NCI-H1105 (cell line): ENCODE measurements at regions not wholly inside any gene's neighbourhood (a gene's known extent, or its start where the extent isn't known, plus 50 kb on each side); places are given as distances from the start of the nearest gene placed in this dataset.
"Not testable (repeated sequence)": the region's sequence is repeated elsewhere in the genome, so short reads cannot be mapped to it uniquely, and the experiment has no call there.

Experiments used
- DNase-seq: peaks from one replicate; lab custom pipeline; 2025; lab: John Stamatoyannopoulos, UW

DNA sequence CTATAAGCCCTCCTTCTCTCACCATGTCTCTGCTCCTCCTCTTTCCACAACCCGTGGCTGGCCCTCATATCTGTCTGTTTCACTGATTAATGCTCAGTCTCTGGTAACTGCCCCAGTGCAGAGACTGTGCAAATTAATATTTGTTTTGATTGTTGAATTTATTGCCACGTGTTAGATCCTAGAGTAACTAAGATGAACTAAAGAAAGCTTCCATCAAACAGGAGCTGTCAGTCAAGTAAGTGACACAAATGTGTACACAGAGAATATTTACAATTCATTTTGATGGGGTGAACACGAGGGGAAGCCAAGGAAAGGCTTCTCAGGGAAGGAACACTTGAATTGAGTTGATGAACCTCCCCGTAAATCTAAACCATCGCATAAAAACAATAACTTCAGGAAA lies 182.5 kb downstream of the BAMBI start:
- DNase-seq: no peak

DNA sequence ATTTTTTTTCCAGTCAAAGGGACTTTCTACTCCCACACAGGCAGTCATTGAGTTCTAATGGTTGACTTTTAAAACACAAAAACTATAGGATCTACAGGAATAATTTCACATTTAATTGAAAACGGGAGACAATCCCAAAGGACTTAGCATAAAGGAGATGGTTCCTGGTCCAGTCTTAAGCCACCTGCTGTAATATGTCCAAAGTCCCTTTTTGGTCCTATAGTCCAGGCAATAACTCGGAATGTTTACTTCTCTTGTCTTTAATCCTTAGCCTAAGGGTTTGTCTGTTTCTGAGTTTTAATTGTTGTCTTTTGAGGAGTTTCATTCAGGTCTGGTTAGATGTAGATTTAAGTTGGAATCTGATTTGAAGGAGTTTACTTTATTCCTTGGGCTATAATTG lies 184.9 kb downstream of the BAMBI start:
- DNase-seq: no peak

DNA sequence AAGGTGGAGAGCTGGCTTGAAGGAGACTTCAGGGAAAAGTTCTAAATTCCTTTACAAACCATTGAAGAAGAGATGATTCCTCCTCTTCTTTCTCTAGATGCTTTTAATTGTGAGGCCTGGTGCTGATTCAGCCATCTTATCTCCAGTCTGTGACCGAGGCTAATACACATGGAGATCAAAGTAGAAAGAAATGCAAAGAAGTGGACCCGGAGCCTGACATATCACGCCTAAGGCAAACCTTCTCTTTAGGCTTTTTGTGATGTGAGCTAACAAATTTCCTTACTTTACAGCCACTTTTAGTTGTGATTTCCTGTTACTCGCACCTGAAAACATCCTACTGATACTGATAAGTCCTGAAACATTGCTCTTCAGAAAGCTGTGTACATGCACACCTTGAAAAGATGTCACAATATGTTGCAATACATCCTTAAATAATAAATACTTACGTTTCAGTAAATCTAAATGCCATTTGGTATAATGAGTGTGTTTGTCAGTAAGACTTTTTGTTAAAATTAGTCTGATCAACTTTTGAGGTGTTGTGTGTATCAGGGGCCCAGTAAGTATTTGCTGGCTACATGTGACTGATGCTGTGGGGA lies 192.4 kb downstream of the BAMBI start:
- no peak for DNase-seq

DNA sequence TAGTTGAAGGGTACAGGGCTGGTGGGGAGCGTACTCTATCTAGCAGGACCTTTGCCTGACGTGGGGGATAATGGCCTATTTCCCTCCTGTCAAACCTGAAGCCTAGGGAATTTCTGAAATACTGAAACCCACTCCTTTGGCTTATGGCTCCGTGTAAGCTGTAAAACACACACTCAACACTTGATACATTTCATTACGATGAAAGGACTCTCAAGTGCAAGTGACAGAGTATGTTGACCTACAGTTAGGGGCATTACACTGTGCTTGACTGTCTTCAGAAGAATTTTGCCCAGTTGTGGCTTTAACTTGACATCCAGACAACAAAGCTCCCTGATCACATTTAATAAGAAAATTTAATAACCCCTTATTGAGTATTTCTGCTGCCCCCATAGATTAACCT lies 194.3 kb downstream of the BAMBI start:
- no peak for DNase-seq

DNA sequence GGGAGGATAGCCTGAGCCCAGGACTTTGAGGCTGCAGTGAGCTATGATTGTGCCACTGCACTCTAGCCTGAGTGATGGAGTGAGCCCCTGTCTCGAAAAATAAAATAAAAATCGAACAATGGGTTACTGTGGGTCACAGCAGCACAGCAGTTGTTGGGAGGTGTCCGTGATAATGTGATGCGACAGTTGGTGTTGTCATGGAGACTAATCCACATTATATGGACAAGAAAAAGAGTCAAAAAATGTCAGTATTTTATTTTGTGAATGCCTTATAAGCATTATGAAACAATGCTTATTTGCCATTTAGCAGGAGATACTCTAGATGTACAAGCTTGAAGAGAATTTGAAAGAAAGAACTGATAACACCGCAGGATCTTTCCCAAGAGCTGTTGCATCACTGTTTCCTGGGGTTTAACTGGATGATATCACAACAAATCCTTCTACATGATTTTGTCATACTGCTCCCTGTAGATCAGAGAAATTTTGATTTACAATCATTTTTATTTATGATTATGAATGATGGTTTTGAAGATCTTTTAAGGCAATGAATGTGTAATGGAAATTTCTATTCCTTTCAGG lies 195.4 kb downstream of the BAMBI start:
- no peak for DNase-seq

DNA sequence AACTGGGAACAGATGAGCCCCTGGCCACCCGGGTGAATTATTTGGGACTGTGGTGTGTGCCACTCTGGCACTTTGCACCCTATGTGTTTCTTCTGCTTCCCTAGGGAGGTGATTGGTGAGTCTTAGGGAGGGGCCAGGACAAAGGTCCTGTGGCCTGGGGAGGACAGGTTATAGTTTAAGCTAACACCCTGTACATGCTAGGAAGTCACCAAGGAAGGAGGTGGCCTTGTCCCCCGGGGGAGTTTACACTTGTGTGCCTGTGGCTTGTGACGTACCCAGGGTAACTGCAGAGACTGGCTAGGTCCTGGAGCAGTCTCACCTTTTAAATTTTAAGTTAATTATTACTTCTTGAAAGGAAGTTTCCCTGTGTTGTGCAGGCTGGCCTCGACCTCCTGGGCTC lies 196.2 kb downstream of the BAMBI start:
- DNase-seq: no peak

DNA sequence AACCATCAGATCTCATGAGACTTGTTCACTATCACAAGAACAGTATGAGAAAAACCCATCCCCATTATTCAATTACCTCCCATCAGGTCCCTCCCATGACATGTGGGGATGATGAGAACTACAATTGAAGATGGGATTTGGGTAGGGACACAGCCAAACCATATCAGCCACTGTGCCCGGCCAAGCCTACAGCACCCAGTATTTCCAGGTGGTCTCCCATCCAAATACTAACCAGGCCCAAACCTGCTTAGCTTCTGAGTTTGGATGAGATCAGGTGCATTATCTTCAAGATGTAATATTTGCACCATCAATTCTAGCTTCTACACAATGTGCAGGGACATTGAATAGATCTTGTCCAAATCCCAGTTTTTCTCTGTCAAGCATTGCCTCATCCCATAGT lies 196.9 kb downstream of the BAMBI start:
- DNase-seq: no peak

DNA sequence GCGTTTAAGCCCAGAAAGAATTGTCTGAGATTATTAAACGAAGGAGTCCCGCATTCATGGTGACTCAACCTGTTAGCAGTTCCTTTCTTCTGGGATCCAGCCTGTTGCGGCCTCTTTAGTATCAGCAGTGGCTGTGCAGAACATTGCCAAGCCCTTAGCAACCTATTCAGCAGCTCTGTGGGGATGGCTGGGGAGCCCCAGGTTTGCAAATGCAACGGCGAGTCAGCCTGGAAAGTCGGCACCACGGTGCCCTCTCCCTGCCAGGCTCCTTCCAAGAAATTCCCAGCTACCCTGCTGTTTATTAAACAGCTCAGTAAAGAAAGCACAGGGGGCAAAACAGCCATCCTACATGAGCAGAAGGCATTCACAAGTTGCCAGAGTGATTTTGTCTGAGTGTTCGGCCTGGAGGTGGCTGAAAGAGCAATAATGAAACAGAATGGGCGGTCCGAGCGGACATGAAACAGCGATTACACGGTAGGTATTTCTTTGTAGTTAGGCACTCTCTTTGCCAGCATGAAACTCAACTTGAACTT lies 198.3 kb downstream of the BAMBI start:
- DNase-seq: no peak

DNA sequence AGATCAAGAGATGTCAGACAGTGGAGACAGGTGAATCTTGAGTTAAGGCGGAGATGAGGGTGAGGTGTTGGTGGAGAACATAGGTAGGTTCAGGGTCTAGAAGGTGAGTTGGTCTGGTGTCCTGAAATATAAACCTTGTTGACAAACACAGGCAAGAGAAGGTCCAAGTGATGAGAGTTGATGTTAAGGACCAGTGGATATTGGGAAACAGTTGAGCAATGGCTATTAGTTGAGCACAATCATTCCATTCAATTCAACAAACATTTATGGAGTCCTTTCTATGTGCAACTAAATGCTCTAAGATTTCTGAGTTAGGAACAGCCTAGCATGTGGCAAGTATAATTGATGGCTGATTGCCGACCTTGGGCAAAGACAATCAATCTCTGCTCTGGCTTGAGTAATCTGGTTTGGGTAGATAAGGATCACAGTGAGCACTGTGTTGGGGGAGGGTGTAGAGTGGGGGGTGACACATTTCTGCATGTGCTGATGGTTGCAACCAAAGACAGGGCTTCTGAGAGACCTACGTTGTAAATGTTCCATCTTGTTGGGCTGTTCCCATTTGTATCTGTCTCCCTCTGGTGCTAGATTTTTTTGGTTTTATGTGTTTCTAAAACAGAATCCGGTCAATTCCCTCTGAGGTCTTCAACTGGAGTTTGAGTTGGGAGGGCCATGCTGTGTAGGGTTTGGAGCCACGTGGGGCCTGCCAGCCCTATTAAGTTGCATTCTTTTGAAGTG lies 201.1 kb downstream of the BAMBI start:
- no peak for DNase-seq

DNA sequence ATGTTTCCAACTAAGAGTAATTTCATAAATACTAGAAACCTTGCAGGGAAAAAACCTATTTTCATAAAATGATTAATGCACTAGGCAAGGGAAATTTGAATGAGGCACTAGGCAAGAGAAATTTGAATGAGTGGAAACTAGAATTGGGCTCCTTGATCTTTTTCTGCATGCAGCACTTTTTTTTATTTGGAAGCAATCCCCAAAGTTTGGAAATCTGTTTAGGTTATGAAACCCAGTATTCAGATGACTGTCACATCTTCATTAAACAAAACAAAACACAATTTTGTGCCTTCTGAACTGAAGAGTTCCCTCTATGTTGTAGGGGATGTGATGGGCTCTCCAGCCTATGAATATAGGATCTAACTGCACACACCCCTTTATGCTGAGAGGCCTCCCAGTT lies 201.9 kb downstream of the BAMBI start:
- no peak for DNase-seq

DNA sequence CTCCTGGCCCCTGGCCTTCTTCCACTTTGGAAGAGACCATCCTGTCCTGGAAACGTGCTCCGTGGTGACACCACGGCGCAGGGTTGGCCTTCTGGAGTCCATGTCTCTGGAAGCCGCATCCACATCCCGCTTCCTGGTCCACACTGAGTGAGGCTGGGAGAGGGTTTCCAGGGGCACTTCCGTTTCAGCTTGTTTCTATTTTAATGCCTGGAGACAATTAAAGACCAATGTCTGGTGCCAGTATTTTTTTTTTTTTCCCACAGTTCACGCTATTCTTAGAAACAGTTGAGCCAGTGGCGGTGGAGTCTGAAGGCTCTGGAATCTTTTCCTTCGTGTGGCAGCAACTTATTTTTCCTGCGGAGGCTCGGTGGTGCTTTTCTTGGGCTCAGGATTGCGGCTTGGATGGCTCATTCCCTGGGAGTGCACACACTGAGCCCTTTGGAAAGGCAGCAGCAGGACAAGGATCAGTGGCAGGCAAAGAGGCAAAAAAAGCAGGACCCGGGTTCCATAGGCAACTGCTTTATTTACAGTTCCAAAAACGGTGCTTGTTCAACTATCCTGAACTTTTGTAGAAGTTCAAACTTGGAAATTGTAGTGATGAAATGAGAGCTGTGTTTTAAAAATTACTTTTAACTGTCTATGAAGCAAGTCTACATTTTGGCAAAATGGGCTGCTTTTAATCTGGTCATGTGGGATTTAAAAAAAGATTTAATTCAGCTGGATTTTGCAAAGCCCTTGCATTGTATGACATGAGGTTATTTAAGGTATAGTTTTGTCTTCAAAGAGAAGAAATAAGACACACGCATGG lies 202.8 kb downstream of the BAMBI start:
- DNase-seq: no peak

DNA sequence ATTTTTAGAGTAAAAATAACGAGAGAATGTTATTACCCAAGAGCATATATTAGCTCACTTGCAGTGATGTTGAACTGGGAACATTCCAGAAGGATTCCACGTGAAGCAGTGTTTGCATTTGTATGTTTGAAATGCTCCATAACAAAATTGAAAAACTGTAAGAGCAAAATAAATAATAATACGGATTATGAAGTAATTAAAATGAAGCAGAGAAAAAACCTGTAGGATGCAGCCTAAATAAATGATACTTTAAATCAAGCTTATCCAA lies 203.3 kb downstream of the BAMBI start:
- no peak for DNase-seq

DNA sequence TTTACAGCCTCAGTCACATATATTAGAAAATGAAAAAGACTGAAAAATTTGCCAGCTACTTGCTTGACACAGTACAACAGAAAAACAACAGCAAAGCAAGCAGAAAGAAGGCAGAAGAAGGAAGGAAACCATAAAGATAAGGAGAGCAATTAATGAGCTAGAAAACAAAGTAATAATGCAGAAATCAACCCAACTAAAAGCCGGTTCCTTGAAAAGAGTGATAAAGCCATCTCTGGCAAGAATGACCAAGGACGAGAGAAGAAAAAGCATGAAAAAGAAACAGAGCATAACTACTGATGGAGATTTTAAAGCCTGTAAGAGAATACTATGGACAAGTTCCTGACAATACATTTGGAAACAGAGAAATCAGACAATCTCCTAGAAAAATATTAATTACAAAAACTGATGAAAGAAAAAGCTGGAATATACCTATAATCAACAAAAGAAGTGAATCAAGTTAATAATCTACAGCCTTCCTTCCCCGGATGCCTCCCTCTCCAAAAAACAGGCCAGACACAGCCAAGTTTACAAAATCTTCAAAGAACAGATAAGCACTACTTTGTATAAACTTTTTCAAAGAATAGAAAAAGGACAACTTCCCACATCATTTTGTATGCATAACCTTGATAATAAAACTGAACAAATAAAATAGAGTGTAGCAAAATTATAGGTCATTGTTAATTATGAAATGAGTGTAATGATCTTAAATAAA lies 204.0 kb downstream of the BAMBI start:
- DNase-seq: no peak

DNA sequence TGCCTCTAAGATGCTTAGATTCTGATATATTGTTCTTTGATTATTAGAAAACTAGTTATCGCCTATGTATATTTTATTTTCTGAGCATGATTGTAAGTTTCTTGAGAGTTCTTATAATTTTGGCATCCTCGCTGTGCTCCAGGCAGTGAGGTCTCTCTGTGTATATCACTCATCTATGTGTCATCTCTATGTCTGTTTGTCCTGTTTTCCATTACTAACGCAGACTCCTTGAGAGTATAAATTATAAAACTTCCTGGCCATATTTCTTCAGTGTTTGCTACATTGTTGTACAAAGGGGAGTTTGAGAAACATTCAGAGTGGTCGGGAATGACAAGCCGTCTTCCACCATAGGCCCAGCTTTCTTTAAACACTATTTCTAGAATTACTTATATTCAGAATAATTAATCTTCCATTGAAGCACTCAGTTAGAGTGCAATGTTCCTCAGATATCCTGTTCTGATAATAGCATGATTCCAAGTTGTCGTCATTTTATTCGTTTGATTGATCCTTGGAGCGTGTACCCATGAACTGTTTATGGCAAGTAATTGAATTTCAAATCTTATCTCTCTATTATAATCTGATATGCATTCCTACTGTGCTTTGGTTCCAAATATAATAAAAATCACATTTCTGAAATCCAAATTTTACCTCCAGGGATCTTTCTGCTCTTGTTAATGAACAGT lies 206.6 kb downstream of the BAMBI start:
- DNase-seq: no peak

DNA sequence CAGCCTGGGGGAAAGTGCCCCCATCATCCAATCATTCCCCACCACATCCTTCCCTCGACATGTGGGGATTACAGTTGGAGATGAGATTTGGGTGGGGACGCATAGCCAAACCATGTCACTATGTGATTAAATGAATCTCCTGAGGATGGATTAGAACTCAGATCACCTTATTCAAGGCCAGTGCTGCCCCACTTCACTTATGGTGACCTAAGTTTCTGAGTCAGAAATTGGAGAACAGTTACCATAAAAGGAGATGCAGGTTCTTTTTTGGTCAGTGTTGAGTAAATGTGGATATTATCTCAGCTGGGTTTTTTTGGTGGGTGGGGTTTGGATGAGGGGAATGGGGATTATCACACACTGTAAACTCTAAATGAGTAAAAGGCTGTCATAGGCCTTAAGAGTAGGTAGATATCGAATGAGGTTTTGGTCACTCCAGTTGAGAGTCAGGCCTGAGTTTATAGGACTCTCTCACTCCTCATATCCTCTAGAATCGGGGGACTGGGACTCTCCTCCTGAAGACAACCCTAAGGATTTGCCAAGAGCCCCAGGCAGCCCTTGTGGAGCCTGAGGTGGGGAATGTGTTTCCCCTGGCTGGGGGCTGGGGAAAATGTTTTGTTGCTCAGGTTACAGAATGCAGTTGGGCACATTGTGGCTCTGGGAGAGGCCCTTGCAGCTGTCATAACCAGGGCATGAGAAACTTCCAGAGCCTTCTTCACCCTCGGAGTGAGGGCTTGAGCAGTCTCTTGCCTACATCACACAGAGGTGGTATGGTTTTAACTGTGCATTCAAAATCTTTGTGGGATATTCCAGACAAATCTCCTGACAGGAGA lies 213.0 kb downstream of the BAMBI start:
- DNase-seq: no peak

DNA sequence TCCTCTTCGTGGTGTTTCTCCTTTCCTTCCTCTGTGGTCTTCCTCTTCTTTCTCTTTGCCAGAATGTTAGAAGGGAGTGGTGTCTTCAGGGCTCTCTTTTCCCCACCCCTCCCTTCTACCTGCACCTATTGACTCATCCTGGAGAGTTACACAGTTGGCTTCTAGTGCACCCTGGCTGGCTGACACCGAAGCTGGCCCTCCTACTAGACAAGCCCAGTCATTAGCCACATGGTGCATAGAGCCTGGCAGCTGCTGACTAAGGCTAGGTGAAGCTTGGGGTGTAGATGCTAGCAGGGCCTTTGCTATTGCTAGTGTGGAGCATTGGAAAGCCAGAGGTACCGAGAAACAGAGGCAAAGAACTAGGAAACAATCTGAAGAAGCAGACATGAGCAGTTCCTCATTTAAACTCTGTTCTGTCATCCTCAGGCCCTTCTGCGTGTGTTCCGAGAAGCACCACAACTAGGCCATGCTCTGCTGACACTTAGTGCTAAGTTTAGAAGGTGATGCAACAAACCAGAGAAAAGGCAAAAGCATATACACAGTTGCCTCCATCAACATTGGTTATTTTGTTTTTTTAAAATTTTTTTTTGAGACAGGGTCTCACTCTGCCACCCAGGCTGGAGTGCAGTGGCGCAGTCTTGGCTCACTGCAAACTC lies 213.9 kb downstream of the BAMBI start:
- no peak for DNase-seq

DNA sequence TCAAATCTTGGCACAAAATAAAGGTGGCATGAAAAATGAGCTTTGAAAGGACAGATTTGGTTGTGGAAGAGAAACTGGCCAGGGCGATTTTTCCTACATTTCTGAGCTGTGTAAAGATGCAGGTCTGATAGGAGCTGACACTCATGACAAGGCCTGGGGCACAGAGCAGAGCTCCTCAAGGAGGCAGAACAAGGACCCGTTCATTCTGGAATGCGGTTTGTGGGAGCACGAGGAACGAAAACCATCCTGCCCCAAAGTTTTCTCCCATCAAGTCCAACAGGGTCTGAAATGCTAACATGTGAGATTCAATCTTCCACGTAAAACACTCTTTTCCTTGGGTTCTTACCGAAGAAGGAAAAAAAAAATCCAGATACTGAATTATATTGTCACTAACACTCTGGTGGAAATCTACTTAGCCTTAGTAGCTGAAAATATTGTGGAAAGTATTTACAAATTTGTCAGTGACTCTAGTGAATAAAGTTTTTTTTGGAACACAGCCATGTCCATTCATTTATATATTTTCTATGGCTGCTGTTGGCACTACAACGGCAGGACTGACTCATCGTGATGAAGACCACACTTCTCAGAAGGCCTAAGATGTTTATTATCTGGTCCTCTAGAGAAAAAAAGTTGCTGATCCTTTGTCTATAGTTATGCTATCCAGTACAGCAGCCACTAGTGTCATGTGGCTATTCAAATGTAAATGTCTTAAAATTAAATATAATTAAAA lies 215.7 kb downstream of the BAMBI start:
- DNase-seq: no peak

DNA sequence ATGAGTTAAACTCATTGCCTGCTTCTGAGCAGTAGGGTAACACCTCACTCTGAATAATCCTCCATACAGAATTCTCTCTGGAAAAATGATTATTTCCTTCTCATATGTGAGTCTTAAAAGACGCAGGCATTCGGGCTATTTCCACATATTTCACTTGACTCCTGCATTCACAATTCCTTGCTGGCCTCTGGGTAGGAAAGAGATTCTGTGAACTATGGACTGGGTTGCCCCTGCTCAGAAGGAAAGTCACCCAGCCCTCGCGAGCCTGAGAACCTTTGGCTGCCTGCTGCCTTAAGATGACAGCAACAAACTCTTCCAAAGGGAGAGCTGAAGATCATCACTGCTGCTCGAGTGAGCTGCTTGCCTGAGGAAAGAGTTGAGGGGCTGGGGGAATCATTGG lies 216.8 kb downstream of the BAMBI start:
- no peak for DNase-seq

DNA sequence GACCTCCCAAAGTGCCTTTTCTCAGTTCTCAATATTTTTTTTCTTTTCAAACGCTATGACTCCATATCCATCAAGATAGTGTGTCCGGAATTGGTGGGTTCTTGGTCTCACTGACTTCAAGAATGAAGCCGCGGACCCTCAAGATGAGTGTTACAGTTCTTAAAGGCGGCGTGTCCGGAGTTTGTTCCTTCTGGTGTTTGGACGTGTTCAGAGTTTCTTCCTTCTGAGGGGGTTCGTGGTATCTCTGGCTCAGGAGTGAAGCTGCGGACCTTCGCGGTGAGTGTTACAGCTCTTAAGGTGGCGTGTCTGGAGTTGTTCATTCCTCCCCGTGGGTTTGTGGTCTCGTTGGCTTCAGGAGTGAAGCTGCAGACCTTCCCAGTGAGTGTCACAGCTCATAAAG lies 218.3 kb downstream of the BAMBI start:
- DNase-seq: not testable (repeated sequence)
